Retinal pigment epithelial cell (primary cell): ENCODE measurements at regions not wholly inside any gene's neighbourhood (a gene's known extent, or its start where the extent isn't known, plus 50 kb on each side); places are given as distances from the start of the nearest gene placed in this dataset.

Experiments
- DNase-seq: peaks from one replicate; pipeline ENCODE4 v3.0.0-alpha.2; 2010; ENCODE audit warnings: low read depth
- H3K4me3 ChIP-seq: 2 replicates; pipeline ENCODE4 v1.5.1; 2011; ENCODE audit warnings: mild to moderate bottlenecking, low read length, control low read depth, moderate library complexity
- CTCF ChIP-seq: conservative IDR thresholded peaks from 2 replicates; pipeline ENCODE4 v1.5.1; 2011; ENCODE audit warnings: low read depth, low read length, control low read depth, inconsistent platforms

DNA sequence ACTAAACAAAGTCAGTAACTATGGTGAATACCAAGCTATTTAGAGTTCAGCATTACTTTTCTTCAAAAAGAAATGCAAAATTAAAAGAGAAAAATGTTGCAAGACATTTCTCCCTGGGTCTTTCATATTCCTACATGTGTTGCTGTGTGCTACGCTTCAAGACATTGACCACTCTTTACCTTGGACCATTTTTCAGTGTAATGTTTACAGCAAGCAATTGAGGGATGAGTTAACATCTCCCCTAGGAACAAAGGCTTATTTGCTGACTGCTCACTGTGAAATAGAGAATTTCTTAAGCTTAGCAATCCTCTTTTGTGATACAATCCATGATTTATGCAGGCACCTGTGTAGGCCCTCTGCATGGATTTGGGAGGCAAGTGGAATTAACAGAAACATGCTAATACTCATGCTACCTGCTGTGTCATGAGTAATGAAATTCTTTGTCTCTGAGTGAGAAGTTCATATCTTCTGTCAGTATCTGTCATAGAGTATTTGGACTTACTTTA lies 1202.9 kb upstream of the CDH8 start:
- DNase-seq = no peak
- no peak for TF ChIP-seq CTCF
- no peak overlapping the region for H3K4me3 ChIP-seq

DNA sequence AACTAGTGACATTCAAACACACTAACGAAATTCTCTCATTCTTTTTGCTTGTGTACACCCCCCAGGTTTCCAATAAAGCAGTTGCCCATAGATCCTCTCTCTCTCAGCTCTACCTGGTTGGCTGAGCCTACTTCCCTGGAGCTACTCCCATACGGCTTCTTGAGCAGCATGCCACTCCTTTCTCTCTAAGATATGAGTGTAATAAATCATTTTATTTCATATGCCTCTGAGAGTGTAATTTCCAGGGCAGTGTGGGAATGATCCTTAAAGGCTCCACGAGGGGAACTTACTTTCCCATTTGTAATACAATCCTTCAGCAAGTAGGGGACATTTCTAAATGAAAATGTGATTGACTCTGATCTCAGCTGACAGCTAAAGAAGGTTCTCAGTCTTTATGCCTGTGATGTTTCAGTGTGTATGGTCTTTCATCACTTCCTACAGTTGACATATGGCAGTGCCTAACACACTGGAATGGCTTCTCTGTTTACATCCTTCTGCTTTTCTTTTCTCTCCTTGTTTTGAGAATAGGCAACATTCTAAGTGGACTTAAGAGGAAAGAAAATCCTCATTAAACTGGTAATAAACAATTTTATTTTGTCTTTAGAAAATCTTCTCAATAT lies 1194.3 kb upstream of the CDH8 start:
- H3K4me3 ChIP-seq = no peak overlapping the region
- no peak for TF ChIP-seq CTCF
- DNase-seq = no peak

GRCh38 chr16:63228259-63228658 lies 1192.0 kb upstream of the CDH8 start:
- DNase-seq = no peak

DNA sequence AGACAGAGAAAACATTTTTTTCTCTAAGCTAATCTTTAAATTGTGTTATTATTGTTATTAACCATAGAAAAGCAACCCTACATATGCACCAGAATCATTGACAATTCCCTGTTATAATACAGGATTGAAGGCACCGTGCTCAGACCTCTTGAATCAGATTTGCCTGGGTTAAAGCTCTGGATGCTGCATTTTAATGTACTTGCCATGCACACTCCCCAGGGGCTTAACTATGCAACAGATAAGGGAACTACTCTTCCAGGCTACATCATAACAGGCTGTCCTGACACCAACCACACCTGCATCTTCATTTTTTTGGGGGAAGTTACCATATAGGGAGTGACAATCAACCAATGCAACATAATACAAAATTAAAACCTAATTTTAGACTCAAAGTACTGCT lies 1187.6 kb upstream of the CDH8 start:
- no peak for DNase-seq
- TF ChIP-seq CTCF = no peak
- no peak overlapping the region for H3K4me3 ChIP-seq

More at GRCh38 chr16:63228259-63228658, 1192.0 kb upstream of the CDH8 start:
- TF ChIP-seq CTCF = no peak
- H3K4me3 ChIP-seq = no peak overlapping the region

GRCh38 chr16:63216696-63217423 lies 1180.6 kb upstream of the CDH8 start:
- H3K4me3 ChIP-seq = no peak overlapping the region
- TF ChIP-seq CTCF = no peak
- no peak for DNase-seq

DNA sequence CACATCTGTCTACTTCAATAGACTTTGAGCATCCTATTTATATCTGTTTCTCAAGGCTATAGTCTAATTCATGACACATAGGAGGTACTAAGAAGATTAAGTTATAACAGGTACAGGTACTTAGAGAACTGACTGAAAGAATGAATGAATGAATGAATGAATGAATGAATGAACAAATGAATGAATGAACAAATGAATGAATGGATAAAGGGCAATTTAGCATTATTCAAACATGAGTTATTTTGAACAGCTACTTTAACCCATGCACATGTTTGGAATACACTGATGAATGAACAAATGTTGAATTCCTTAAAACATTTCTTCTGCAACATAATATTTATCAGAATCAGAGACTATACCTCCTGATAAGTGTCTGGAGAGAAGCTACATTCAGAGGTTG lies 1165.6 kb upstream of the CDH8 start:
- no peak overlapping the region for H3K4me3 ChIP-seq
- TF ChIP-seq CTCF = no peak
- no peak for DNase-seq

DNA sequence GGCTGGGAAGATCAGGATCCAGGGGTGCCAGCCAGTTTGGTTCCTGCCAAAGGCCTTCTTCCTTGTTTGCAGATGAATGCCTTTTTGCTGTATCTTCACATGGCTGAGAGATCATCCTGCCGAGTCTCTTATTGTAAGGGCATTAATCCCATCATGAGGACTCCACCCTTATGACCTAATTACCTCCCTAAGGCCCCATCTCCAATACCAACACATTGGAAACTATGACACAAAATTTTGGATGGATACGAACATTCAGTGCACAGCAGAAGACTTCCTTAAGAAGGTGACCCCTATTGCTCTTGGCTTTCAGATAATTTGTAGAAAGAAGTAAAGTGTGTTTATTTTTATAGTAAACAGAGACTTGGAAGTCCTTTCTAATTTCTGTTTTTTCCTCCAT lies 1164.7 kb upstream of the CDH8 start:
- TF ChIP-seq CTCF = no peak
- H3K4me3 ChIP-seq = no peak overlapping the region
- DNase-seq = no peak
